ENCODE measurements at regions not wholly inside any gene's neighbourhood (a gene's known extent, or its start where the extent isn't known, plus 50 kb on each side); places are given as distances from the start of the nearest gene placed in this dataset.

- Mint-ChIP-seq H3K27me3 (ENCODE audit: low read depth, unreplicated experiment) (no peaks in the 10 kb centered on the region), H3K4me3 (ENCODE audit: unreplicated experiment) (no peak overlapping the region), H3K36me3 (ENCODE audit: low read depth, unreplicated experiment) (no peaks in the 10 kb centered on the region), H3K27ac (ENCODE audit: unreplicated experiment) (no peak overlapping the region), H3K9me3 (ENCODE audit: unreplicated experiment) (no peaks in the 10 kb centered on the region), H3K4me1 (ENCODE audit: low read depth, unreplicated experiment) (no peaks in the 10 kb centered on the region)
- TF ChIP-seq EZH2 (IDR thresholded peaks at IDR 0.05; ENCODE audit: insufficient read depth, low read length) = no peak
- TF ChIP-seq, protein P1, sequence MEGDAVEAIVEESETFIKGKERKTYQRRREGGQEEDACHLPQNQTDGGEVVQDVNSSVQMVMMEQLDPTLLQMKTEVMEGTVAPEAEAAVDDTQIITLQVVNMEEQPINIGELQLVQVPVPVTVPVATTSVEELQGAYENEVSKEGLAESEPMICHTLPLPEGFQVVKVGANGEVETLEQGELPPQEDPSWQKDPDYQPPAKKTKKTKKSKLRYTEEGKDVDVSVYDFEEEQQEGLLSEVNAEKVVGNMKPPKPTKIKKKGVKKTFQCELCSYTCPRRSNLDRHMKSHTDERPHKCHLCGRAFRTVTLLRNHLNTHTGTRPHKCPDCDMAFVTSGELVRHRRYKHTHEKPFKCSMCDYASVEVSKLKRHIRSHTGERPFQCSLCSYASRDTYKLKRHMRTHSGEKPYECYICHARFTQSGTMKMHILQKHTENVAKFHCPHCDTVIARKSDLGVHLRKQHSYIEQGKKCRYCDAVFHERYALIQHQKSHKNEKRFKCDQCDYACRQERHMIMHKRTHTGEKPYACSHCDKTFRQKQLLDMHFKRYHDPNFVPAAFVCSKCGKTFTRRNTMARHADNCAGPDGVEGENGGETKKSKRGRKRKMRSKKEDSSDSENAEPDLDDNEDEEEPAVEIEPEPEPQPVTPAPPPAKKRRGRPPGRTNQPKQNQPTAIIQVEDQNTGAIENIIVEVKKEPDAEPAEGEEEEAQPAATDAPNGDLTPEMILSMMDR (IDR thresholded peaks at IDR 0.05; ENCODE audit: insufficient read depth, low read depth, low read length) = no peak
- Histone ChIP-seq H3K9ac (ENCODE audit: low read length) (no peak overlapping the region), H3K27me3 (ENCODE audit: insufficient read depth, low read length) (no peaks in the 10 kb centered on the region), H3K4me2 (ENCODE audit: low read length) (no peak overlapping the region), H3K27ac (ENCODE audit: low read depth, low read length) (no peak overlapping the region), H4K20me1 (ENCODE audit: insufficient read depth, low read length) (no peaks in the 10 kb centered on the region), H3K36me3 (ENCODE audit: insufficient read depth, low read length) (no peaks in the 10 kb centered on the region), H3K9me3 (ENCODE audit: insufficient read depth, low read depth, low read length) (no peaks in the 10 kb centered on the region), H3K4me3 (ENCODE audit: insufficient read depth, low read depth, low read length) (no peak overlapping the region), H3K79me2 (ENCODE audit: insufficient read depth, low read length) (no peaks in the 10 kb centered on the region), H2AFZ (ENCODE audit: low read depth, low read length) (no peak overlapping the region), H3K4me1 (ENCODE audit: insufficient read depth, low read length) (no peaks in the 10 kb centered on the region)
- FAIRE-seq (no peak), DNase-seq (ENCODE audit: low read depth) (no peak)
These were observed 148.4 kb downstream of the FAM124B start for GRCh38 chr2:224253464-224253863.

- H3K4me1 ChIP-seq (ENCODE audit: insufficient read depth, low read length) = no peaks in the 10 kb centered on the region
- H4K20me1 ChIP-seq (ENCODE audit: insufficient read depth, low read length) = no peaks in the 10 kb centered on the region
- no peaks in the 10 kb centered on the region for H3K4me1 Mint-ChIP-seq (ENCODE audit: low read depth, unreplicated experiment)
- H3K27me3 ChIP-seq (ENCODE audit: insufficient read depth, low read length) = no peaks in the 10 kb centered on the region
- H3K4me3 Mint-ChIP-seq (ENCODE audit: unreplicated experiment) = no peak overlapping the region
- H3K4me2 ChIP-seq (ENCODE audit: low read length) = no peak overlapping the region
- H3K79me2 ChIP-seq (ENCODE audit: insufficient read depth, low read length) = no peaks in the 10 kb centered on the region
- no peaks in the 10 kb centered on the region for H3K27me3 Mint-ChIP-seq (ENCODE audit: low read depth, unreplicated experiment)
- no peak overlapping the region for H3K4me3 ChIP-seq (ENCODE audit: insufficient read depth, low read depth, low read length)
- TF ChIP-seq, protein P1 (IDR thresholded peaks at IDR 0.05; ENCODE audit: insufficient read depth, low read depth, low read length) = no peak
- TF ChIP-seq EZH2 (IDR thresholded peaks at IDR 0.05; ENCODE audit: insufficient read depth, low read length) = no peak
- FAIRE-seq (no peak), DNase-seq (ENCODE audit: low read depth) (peak; percentile 39)
- no peaks in the 10 kb centered on the region for H3K9me3 Mint-ChIP-seq (ENCODE audit: unreplicated experiment)
- no peak overlapping the region for H3K9ac ChIP-seq (ENCODE audit: low read length)
- no peak overlapping the region for H3K27ac ChIP-seq (ENCODE audit: low read depth, low read length)
- H3K27ac Mint-ChIP-seq (ENCODE audit: unreplicated experiment) = no peak overlapping the region
- H3K36me3 ChIP-seq (ENCODE audit: insufficient read depth, low read length) = no peaks in the 10 kb centered on the region
- no peaks in the 10 kb centered on the region for H3K36me3 Mint-ChIP-seq (ENCODE audit: low read depth, unreplicated experiment)
- no peak overlapping the region for H2AFZ ChIP-seq (ENCODE audit: low read depth, low read length)
- no peaks in the 10 kb centered on the region for H3K9me3 ChIP-seq (ENCODE audit: insufficient read depth, low read depth, low read length)
These were observed 149.3 kb downstream of the FAM124B start for GRCh38 chr2:224252631-224253030.

- Mint-ChIP-seq H3K27me3 (ENCODE audit: low read depth, unreplicated experiment) (no peaks in the 10 kb centered on the region), H3K4me3 (ENCODE audit: unreplicated experiment) (no peak overlapping the region), H3K9me3 (ENCODE audit: unreplicated experiment) (no peaks in the 10 kb centered on the region)
These were observed 152.9 kb downstream of the FAM124B start for GRCh38 chr2:224248944-224249371.

More at GRCh38 chr2:224248944-224249371, 152.9 kb downstream of the FAM124B start:
- TF ChIP-seq, protein P1 (IDR thresholded peaks at IDR 0.05; ENCODE audit: insufficient read depth, low read depth, low read length) = no peak
- no peak for TF ChIP-seq EZH2 (IDR thresholded peaks at IDR 0.05; ENCODE audit: insufficient read depth, low read length)
- Histone ChIP-seq H3K36me3 (ENCODE audit: insufficient read depth, low read length) (no peaks in the 10 kb centered on the region), H2AFZ (ENCODE audit: low read depth, low read length) (no peak overlapping the region), H3K9me3 (ENCODE audit: insufficient read depth, low read depth, low read length) (no peaks in the 10 kb centered on the region), H4K20me1 (ENCODE audit: insufficient read depth, low read length) (no peaks in the 10 kb centered on the region), H3K27me3 (ENCODE audit: insufficient read depth, low read length) (no peaks in the 10 kb centered on the region), H3K79me2 (ENCODE audit: insufficient read depth, low read length) (no peaks in the 10 kb centered on the region), H3K9ac (ENCODE audit: low read length) (no peak overlapping the region), H3K27ac (ENCODE audit: low read depth, low read length) (no peak overlapping the region), H3K4me1 (ENCODE audit: insufficient read depth, low read length) (no peaks in the 10 kb centered on the region), H3K4me3 (ENCODE audit: insufficient read depth, low read depth, low read length) (no peak overlapping the region), H3K4me2 (ENCODE audit: low read length) (no peak overlapping the region)
- Mint-ChIP-seq H3K27ac (ENCODE audit: unreplicated experiment) (no peak overlapping the region), H3K4me1 (ENCODE audit: low read depth, unreplicated experiment) (no peaks in the 10 kb centered on the region), H3K36me3 (ENCODE audit: low read depth, unreplicated experiment) (no peaks in the 10 kb centered on the region)
- DNase-seq (ENCODE audit: low read depth) (no peak), FAIRE-seq (peak; percentile 47)

Data from astrocyte (in vitro differentiated cells and primary cell).